ENCODE measurements at regions not wholly inside any gene's neighbourhood (a gene's known extent, or its start where the extent isn't known, plus 50 kb on each side); places are given as distances from the start of the nearest gene placed in this dataset.
"Not testable (repeated sequence)": the region's sequence is repeated elsewhere in the genome, so short reads cannot be mapped to it uniquely, and the experiment has no call there.

DNA sequence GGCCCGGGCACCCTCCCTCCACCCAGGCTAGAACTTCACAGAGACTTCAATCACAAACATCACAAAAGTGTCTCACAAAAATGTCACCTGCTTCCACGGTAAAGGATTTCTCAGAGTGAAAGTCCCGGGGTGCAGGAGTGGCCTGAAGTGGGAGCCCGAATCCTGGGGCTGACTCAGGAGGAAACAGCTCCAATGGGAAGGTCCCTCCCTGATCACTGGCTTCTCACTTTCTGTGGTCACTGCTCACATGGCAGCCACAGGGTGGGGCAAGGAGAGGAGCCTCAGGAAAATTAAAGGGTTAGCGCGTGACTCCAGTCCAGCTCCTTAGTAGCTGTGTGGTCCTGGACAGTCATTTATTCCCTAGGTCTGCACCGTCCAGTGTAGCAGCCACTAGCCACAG is 564.5 kb upstream of the B3GAT1 start:
- DNase-seq: no peak

- no peak for DNase-seq
These were observed 563.9 kb upstream of the B3GAT1 start for GRCh38 chr11:134975866-134976376.

DNA sequence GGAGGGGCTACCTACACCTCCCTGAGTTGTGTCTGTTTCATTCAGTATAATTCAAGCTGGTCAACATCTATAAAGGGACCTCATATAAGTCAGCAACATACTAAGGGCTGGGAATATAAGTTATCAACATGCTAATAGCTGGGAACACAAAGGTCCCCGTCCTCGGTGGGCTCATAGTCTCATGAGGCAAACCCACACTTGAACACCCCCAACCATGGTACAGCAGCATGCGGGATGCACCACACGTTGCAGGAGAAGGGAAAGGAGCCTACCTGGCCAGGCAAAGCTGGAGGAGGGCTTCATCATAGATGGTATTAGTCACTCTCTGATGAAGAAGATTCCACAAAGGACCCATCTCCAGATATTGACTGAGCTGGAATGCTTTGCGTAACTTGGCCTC is 561.8 kb upstream of the B3GAT1 start:
- no peak for DNase-seq

DNA sequence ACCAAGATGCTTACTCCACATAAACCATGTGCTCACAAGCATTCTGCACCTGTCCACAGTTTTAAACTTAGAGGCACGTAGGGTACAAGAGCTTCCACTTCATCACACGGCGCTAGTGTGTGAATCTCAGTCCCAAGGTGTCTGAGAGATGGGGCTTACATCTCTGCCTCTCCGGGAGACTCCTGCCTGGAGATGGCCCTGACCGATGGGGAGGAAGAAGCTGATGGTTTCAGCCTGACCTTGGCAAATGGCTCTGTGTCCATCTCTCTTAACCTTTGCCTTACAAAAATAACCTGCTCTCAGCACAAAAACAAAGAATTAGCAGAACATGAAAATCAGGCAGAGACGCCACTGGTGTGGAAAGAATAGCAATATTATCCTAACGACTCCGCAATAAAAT is 559.3 kb upstream of the B3GAT1 start:
- no peak for DNase-seq

DNA sequence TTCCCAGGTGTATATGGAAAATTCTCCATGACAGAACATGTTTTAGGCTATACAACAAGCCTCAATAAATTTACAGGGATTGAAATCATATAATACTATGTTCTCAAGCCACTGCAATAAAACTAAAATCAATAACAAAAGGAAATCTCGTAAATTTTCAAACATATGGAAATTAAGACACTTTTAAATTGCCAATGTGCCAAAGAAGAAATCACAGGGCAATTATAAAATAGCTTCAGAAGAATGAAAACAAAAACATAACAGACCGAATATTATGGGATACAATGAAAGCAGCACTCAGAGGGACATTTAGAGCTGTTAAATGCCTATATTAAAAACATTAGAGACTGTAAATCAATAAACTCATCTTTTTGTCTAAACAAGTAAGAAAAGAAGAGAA is 555.7 kb upstream of the B3GAT1 start:
- DNase-seq: no peak

- DNase-seq: not testable (repeated sequence)
These were observed 549.3 kb upstream of the B3GAT1 start for GRCh38 chr11:134961386-134961785.

DNA sequence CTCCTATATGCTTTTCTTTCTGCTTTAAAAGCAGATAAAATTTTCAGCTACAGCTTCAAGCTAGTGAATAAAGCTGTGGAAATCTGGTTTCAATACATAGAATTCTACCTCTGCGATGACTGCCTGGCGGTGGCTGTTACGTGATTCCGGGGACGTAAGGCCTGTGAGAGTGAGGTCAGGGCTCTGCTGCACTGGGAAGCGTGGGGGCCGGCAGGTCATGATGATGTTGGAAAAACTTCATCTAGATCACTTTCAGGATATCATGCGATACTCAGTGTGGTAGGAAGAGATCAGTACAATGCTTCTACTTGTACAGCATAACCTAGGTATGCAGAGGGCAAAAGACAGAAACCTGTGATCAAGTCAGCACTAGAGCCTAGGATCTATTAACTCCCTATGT is 546.8 kb upstream of the B3GAT1 start:
- no peak for DNase-seq

DNA sequence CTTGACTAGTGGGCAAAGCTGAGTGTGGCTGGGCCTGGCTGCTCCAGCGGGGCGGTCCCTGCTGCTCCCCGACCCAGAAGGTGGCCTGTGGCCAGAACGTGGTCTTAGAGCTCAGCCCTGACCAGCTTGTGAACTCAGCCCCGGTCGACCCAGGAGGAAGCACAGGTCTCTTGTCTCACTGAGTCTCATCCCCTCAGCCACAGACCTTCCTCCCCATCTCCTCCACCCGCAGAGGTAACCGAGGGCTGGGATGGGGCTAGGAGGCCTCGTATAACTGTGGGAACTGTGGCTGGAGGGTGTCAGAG is 546.2 kb upstream of the B3GAT1 start:
- DNase-seq: no peak

GRCh38 chr11:134957540-134958335 is 545.7 kb upstream of the B3GAT1 start:
- DNase-seq: no peak

GRCh38 chr11:134956450-134957210 is 544.6 kb upstream of the B3GAT1 start:
- no peak for DNase-seq

DNA sequence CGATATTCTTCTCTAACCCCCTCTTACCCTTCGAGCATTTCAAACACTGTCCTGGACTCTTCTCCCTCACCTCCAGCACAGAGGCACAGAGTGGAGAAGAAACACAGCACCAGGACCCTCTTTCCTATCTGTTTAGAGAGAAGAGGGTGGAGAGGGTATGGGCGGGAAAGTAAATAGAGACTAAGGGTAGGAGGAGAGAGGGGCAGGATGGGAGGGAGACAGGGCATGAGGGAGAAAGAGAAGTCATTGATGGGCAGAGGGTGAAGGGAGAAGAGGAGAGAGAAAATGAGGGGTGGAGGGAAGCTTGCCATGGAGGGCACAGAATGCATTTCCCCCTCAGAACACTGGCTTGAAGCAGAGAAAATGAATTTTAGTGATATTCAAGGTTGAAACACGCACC is 543.9 kb upstream of the B3GAT1 start:
- not testable (repeated sequence) for DNase-seq

GRCh38 chr11:134955281-134955680 is 543.2 kb upstream of the B3GAT1 start:
- DNase-seq: no peak

- DNase-seq: not testable (repeated sequence)
These were observed 542.4 kb upstream of the B3GAT1 start for GRCh38 chr11:134954456-134954855.

DNA sequence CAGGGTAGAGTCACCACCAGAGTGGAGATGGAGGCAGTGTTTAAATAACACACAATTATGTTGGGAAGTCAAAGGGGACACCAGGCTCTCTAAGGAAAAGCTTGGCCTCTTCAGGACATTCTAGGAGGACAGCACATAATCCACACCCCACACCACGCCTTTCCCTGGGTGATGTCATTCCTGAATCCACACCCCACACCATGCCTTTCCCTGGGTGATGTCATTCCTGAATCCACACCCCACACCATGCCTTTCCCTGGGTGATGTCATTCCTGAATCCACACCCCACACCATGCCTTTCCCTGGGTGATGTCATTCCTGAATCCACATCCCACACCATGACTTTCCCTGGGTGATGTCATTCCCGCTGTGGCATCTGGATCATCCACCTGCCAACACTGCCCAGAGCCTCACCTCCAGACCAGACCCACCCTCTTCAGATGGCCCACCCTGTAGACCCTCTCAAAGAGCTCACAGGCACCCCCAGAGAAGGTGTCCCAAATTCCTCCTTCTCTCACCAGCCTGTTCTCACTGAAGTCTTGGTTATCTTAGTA is 541.5 kb upstream of the B3GAT1 start:
- not testable (repeated sequence) for DNase-seq

GRCh38 chr11:134951305-134951700 is 539.3 kb upstream of the B3GAT1 start:
- no peak for DNase-seq

GRCh38 chr11:134950692-134951304 is 538.8 kb upstream of the B3GAT1 start:
- DNase-seq: no peak

- DNase-seq: no peak
These were observed 537.4 kb upstream of the B3GAT1 start for GRCh38 chr11:134949121-134950090.

DNA sequence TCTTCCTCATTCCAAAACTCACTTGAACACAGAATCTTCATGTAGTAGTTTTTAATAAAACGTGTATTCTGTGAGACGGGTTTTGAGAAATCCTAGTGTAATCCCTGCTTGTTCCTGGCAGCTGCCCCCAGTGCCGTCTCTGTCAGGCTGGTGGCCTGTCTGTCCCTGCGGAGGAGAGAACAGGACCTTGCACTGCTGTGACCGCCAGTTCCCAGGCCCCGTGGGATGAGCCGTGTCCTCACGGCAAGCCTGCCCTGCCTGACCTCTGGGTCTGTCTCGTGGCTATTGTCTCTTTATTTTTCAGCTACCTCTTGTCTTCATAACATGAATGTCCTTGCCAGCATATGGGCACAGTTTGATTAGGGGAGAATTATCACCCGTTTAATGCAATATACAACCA is 535.5 kb upstream of the B3GAT1 start:
- no peak for DNase-seq

GRCh38 chr11:134945993-134946392 is 534.0 kb upstream of the B3GAT1 start:
- DNase-seq: no peak

- DNase-seq: no peak
These were observed 532.9 kb upstream of the B3GAT1 start for GRCh38 chr11:134944986-134945385.

DNA sequence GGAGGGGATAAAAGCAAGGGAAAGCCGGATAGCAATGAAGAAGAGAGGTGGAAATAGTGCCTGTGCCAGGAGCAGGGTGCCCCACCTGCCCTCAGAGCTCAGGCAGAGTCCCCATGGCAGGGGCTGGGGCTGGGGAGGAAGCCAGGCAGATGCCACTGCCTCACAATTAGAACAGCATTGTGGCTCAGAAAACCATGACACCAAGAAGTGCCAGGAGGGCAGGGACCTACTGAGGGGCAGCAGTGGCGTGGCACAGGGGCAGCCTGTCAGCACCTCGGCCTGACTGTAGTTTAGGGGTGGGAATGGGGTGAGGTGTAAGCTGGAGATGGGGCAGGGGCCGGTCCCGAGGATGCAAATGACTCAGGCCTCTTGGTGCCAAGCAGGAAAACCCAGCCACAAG is 532.1 kb upstream of the B3GAT1 start:
- no peak for DNase-seq

DNA sequence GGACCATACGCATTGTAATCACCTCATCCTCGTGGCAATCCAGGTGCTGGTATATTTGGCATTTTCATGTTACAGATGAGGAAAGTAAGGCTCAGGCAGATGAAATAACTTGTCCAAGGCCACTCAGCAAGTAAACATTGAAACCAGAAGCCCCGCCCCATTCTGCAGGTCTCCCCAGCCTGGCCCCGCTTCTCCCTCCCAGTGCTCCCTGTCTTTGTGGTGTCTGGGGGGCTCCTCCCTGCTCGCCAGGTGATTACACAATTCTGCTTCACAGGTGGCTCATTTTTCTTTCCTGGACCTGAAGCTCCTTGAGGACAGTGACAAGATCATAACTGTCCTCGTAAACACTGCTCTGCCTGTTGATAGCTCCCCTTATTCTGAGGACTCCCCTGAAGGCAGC is 531.5 kb upstream of the B3GAT1 start:
- DNase-seq: no peak

Data from NCI-H345 (cell line).